Inflammatory macrophage treated with lipopolysaccharide for 1 hour (primary cell): ENCODE measurements at regions not wholly inside any gene's neighbourhood (a gene's known extent, or its start where the extent isn't known, plus 50 kb on each side); places are given as distances from the start of the nearest gene placed in this dataset.
"Not testable (repeated sequence)": the region's sequence is repeated elsewhere in the genome, so short reads cannot be mapped to it uniquely, and the experiment has no call there.

Source experiments
- DNase-seq, 2 donors: peaks; one replicate each; pipeline ENCODE4 v3.0.0-alpha.2; 2020 to 2022

DNA sequence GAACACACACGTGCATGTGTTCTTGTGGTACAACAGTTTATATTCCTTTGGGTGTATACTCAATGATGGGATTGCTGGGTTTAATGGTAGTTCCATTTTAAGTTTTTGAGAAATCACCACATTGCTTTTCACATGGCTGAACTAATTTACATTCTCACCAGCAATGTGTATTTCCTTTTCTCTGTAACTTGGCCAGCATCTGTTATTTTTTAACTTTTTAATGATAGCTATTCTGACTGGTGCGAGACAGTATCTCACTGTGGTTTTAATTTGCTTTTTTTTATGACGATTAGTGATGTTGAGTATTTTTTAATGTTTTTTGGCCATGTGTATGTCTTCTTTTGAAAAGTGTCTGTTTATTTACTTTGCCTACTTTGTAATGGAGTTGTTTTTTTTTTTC lies 256.6 kb downstream of the ZWINT start:
- no peak for DNase-seq

GRCh38 chr10:56096226-56096517 lies 264.9 kb downstream of the ZWINT start:
- no peak for DNase-seq

- no peak for DNase-seq
Measured at GRCh38 chr10:56095506-56096225, 265.4 kb downstream of the ZWINT start.

GRCh38 chr10:56093645-56094044 lies 267.4 kb downstream of the ZWINT start:
- not testable (repeated sequence) for DNase-seq

DNA sequence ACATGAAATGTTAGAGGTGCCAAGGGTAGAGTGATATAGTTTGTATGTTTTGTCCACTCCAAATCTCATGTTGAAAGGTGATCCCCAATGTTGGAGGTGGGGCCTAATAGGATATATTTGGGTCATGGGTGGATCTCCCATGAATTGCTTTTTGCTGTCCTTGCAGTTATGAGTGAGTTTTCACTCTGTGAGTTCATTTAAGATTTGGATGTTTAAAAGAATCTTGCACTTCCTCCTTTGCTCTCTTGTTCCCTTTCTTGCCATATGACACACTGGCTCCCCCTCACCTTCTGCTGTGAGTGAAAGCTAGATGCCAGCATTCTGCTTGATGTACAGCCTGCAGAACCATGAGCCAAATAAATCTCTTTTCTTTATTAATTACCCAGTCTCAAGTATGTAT lies 269.2 kb downstream of the ZWINT start:
- no peak for DNase-seq

DNA sequence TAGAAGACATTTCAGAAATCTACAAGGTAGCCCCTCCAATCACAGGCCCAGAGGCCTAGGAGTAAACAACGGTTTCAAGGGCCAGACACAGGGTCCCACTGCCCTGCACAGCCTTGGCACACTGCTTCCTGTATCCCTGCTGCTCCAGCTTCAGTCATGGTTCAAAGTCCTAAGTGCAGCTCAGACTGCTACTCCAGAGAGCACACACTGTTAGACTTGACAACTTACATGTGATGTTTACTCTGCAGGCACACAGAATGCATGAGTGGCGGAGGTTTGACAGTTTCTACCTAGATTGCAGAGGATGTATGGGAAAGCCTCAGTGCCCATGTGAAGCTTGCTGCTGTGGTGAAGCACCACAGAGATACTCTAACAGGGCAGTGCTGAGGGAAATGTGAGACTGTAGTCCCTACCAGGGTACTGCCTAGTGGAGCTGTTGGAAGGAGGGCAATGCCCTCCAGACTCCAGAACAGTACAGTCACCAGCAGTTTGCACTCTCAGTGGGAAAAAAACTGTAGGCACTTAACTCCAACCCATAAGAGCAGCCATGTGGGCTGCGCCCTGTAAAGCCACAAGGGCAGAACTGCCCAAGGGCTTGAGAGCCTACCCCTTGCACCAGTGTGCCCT lies 270.0 kb downstream of the ZWINT start:
- no peak for DNase-seq

- no peak for DNase-seq
Measured at GRCh38 chr10:56085406-56086122, 275.5 kb downstream of the ZWINT start.

- no peak for DNase-seq
Measured at GRCh38 chr10:56082169-56082568, 278.9 kb downstream of the ZWINT start.

DNA sequence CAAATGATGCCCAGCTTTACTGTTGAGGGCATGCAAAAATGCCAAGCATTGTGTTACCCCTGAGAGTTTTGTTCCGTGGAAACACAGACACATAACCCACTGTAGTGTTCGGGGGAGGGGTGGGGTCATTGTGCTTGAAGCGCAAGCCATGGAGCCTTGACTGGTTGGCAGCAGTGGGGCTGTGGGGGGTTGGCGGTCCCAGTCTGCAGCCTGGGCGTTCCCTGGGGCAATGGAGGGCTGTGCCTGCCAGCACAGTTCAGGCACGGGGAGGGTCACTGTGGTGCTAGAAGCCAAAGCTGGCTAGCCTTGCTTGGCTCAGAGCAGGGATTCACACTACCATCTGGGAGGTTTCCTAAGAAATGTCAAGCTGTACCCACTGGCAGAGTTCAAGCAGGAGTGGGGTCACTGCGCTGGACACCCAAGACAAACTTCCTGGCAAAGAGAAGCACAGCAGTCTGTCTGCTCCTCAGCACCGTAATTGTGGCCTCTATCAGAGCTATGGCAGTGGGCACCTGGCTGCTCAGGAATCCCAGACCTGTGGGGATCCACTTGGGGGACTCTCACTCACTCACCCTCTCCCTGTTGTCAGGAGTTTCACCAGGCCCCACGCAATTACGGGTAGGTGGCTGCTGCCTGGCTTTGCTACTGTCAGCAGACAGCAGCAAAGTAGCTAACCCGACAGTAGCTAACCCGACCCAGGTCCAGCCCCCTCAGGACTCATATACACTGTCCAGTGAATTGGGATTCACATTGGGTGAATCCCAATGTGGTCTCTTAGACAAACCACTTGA lies 292.4 kb downstream of the ZWINT start:
- no peak for DNase-seq

DNA sequence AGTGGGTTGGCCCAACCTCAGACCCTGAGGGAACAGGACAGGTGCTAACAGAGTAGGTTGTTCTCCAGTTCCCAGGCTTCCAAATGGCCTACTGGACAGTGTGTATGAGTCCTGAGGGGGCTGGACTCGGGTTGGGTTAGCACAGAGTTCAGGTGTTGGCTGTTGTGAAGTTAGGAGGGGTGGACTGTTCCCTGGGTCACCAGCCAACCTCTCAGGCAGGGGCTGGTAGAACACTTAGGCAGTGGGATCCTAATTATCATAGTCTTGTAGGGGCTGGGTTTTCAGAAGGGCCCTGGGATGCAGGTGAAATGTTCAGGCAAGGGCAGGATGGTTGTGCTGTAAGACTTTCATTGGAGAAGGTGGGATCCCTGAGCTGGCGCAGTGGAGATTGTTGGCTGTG lies 293.0 kb downstream of the ZWINT start:
- DNase-seq, result no peak

DNA sequence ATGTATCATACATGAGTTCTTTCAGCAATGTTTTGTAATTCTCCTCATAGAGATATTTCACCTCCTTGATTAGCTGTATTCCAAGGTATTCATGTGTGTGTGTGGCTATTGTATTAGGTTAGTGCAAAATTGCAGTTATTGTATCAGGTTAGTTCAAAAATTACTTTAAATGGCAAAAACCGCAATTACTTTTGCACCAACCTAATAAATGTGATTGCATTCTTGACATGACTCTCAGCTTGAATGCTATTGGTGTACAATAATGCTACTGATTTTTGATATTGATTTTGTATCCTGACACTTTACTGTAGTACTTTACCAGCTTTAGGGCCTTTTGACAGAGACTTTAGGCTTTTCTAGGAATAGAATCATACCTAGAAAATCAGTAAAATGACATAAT lies 297.4 kb downstream of the ZWINT start:
- no peak for DNase-seq

DNA sequence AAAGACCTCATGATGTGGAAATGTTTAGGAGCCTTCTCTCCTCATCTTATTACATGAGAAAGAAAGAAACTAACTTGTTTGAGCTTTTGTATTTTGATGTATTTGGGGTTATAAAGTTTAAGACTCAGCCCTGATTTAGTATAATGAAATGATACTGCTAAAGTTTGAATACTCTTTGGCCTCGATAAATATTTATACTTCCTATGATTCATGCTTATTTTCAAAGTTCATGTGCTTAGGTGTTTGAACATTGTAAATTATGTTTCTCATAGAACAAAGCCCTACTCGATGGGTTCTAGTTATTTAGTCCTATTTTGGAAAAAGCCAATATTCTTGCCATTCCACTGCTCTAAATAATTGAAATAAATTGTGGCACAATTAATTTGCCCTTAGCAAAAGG lies 303.2 kb downstream of the ZWINT start:
- no peak for DNase-seq

DNA sequence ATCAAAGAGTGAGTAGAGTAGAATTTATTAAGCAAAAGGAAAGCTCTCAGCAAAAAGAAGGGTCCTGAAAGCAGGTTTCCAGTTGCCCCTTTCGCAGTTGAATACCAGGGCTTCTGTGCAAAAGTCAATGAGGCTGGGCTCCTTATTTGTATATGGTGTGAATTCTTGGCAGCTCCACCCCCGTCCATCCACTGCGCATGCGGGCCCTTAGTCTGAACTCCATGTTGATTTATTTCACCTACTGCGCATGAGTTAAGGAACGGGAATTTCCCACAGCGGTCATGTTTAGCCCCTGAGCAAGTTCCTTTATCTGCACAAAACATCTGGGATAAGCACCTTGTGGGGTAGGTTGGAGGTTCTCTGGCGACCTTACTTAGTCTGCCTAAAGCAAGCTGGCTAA lies 325.6 kb downstream of the ZWINT start:
- no peak for DNase-seq

DNA sequence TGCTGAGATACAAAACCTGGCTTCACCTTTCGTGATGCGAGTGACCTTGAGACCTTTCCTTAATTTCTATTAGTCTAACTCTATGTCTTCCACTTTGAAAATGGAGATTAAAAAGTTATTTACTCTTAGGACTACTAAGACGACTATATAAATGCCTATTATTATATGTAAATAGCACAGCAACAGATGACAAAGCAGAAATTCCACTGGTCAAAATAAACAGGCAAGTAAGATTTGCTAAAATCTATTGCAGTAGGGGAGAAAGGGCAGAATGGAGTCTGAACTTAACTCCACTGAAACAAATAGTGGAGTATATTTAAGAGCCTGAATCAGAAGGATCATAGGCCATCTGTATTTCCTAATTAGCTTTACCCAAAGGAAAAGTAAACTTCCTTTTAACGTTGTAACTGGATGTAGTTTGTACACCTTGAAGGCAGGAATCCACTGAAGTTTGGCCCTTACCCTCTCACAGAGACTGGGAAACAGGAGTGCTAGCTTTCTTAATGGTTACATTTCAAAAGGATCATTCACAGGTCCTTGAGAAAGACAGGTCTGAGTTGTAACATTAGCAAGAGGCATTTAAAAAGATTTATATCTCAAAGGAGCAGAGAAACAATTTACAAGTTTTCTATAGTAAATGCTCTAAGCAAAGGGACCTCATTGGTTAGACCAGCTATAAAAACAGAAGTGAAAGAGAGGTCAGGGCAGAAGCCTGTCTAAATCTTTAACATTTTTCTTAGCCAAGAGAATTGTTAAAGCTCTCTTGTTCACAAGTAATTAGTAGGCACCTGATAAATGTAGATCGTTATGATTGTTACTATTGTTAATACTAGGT lies 332.5 kb downstream of the ZWINT start:
- DNase-seq, result no peak

DNA sequence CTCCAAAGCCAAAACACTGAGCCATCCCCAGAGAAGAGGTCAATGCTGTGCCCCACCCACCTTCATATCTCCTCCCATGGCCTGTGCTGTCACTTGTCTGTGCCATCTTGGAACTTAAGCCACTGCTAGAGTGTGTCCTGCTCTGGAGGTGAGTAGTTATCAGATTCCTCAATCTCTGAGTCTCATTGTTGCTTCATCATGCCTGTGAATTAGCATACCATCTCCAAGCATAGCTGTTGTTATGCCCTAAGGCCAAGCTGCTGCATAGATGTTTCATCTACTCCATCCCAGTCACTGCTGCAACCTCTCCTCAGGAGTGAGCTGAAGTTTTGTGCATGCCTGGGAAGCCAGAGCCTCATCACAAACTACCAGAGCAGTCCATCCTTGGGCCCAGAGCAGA lies 349.0 kb downstream of the ZWINT start:
- no peak for DNase-seq

DNA sequence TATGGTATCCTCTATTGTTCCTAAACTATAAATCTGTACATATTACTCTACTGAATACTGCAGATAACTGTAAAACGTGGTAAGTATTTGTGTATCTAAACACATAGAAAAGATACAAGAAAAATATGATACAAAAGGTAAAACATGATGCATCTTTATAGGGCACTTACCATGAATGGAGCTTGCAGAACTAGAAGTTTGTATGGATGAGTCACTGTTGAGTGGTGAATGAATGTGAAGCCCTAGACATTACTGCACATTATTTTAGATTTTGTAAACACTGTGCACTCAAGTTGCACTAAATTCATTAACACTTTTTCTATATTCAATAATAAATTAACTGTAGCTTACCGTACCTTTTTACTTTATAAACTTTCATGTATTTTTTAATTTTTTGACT lies 357.5 kb downstream of the ZWINT start:
- DNase-seq, result no peak

GRCh38 chr10:55989188-55989587 lies 371.9 kb downstream of the ZWINT start:
- no peak for DNase-seq

DNA sequence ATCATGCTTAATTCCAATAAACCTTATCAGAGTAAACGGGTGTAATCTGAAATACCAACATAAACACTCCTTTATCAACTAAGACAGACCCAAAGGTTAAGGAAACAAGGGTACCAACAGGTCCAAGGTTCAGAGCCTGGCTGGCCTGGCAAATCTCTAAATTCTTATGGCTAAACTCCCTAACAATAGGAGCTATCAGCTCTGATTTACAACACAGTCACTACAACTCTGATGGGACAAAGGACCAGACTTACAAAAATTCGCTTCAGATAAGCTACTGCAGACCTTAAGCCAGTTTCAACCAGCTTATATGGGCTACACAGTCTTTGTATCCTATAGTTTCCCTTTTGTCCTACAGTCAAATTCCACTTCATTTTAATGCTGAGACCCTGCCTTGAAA lies 381.9 kb downstream of the ZWINT start:
- no peak for DNase-seq

GRCh38 chr10:55966101-55966500 lies 395.0 kb downstream of the ZWINT start:
- no peak for DNase-seq

- no peak for DNase-seq
Measured at GRCh38 chr10:55943403-55943802, 417.7 kb downstream of the ZWINT start.

GRCh38 chr10:55929291-55929690 lies 431.8 kb downstream of the ZWINT start:
- DNase-seq, result no peak

- not testable (repeated sequence) for DNase-seq
Measured at GRCh38 chr10:55899472-55900147, 461.4 kb downstream of the ZWINT start.
